ENCODE measurements at regions not wholly inside any gene's neighbourhood (a gene's known extent, or its start where the extent isn't known, plus 50 kb on each side); places are given as distances from the start of the nearest gene placed in this dataset.

DNA sequence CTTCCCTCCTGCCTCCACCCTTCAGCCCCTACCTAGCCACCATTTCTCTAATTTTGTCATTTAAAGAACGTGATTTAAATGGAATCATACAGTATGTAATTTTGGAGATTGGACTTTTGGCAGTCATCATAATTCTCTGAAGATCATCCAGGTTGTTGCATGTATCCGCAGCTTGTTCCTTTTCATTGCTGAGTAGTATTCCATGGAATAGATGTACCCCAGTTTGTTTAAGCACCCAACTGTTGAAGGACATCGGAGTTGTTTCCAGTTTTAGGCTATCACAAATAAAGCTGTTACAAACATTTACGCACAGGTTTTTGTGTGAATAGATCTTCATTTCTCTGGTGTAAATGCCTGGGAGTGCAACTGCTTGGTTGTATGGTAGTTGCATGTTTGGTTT lies 61.1 kb upstream of the PWP1 start:
- no peak for TF ChIP-seq EZH2 (IDR thresholded peaks at IDR 0.05; ENCODE audit: borderline replicate concordance)
- no peak for TF ChIP-seq CTCF (IDR thresholded peaks at IDR 0.05; ENCODE audit: poor library complexity)
- no peak for TF ChIP-seq EZH2phosphoT487 (IDR thresholded peaks at IDR 0.05; ENCODE audit: low read depth, severe bottlenecking, unreplicated experiment)
- H3K27ac ChIP-seq, result no peak overlapping the region
- no peak overlapping the region for H3K4me3 ChIP-seq
- 96% methylated on average over 4 of the region's 4 CpGs for WGBS (ENCODE audit: low lambda C conversion rate, missing lambda C conversion rate)
- no peaks in the 10 kb centered on the region for H3K36me3 ChIP-seq (replicated peaks; ENCODE audit: insufficient read depth, low read depth)
- no peaks in the 10 kb centered on the region for H3K9me2 ChIP-seq (replicated peaks; ENCODE audit: insufficient read depth)
- no peaks in the 10 kb centered on the region for H3K79me2 ChIP-seq
- no peaks in the 10 kb centered on the region for H3K4me1 ChIP-seq (ENCODE audit: insufficient read depth)
- no peak for DNase-seq (ENCODE audit: low spot score)
- no peak overlapping the region for H3K4me2 ChIP-seq
- H3K27me3 ChIP-seq, result no peaks in the 10 kb centered on the region
- no peak overlapping the region for H2AFZ ChIP-seq
- H4K20me1 ChIP-seq (ENCODE audit: insufficient read depth, poor library complexity, severe bottlenecking), result no peaks in the 10 kb centered on the region
- H3K9me3 ChIP-seq (ENCODE audit: low read depth), result no peaks in the 10 kb centered on the region

- no peaks in the 10 kb centered on the region for H3K9me2 ChIP-seq (replicated peaks; ENCODE audit: insufficient read depth)
- peaks cover 13% of the 10 kb centered on the region for H3K4me1 ChIP-seq (ENCODE audit: insufficient read depth)
- TF ChIP-seq EZH2phosphoT487 (IDR thresholded peaks at IDR 0.05; ENCODE audit: low read depth, severe bottlenecking, unreplicated experiment) (no peak), EZH2 (IDR thresholded peaks at IDR 0.05; ENCODE audit: borderline replicate concordance) (no peak)
- H3K4me2 ChIP-seq, result peak overlapping the region; percentile 54
- no peaks in the 10 kb centered on the region for H3K27me3 ChIP-seq
- H3K9me3 ChIP-seq (ENCODE audit: low read depth), result no peaks in the 10 kb centered on the region
- peak overlapping the region; percentile 84 for H3K27ac ChIP-seq
- DNase-seq (ENCODE audit: low spot score), result peak; percentile 30
- 27% methylated on average over 3 of the region's 3 CpGs for WGBS (ENCODE audit: low lambda C conversion rate, missing lambda C conversion rate)
- no peaks in the 10 kb centered on the region for H3K79me2 ChIP-seq
- H3K36me3 ChIP-seq (replicated peaks; ENCODE audit: insufficient read depth, low read depth), result no peaks in the 10 kb centered on the region
- H2AFZ ChIP-seq, result no peak overlapping the region
- H3K4me3 ChIP-seq, result no peak overlapping the region
- no peaks in the 10 kb centered on the region for H4K20me1 ChIP-seq (ENCODE audit: insufficient read depth, poor library complexity, severe bottlenecking)
These were observed 53.9 kb upstream of the PWP1 start for GRCh38 chr12:107631715-107632114.

DNA sequence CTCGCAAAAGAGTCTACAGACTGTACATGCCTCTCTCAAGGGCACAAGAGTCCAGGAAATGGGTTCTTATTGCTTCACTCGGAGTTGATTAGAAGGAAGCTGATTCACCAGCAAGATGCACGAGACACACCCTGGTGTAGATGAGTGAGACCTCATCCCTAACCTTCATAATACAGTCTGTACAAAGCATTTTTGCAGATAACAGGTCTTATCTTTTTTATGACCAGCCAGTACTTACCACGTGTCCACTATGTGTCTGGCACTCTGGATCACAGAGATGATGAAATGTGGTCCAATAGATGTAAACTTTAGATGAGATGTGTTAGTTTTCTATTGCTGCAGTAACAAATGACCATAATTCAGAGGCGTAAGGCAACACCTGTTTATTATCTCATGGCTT lies 53.4 kb upstream of the PWP1 start:
- H3K27me3 ChIP-seq, result no peaks in the 10 kb centered on the region
- peak overlapping the region; percentile 84 for H3K27ac ChIP-seq
- H3K36me3 ChIP-seq (replicated peaks; ENCODE audit: insufficient read depth, low read depth), result no peaks in the 10 kb centered on the region
- H3K9me3 ChIP-seq (ENCODE audit: low read depth), result no peaks in the 10 kb centered on the region
- H3K4me1 ChIP-seq (ENCODE audit: insufficient read depth), result peaks cover 13% of the 10 kb centered on the region
- no peak overlapping the region for H3K4me3 ChIP-seq
- H4K20me1 ChIP-seq (ENCODE audit: insufficient read depth, poor library complexity, severe bottlenecking), result no peaks in the 10 kb centered on the region
- TF ChIP-seq EZH2 (IDR thresholded peaks at IDR 0.05; ENCODE audit: borderline replicate concordance) (no peak), EZH2phosphoT487 (IDR thresholded peaks at IDR 0.05; ENCODE audit: low read depth, severe bottlenecking, unreplicated experiment) (no peak), CTCF (IDR thresholded peaks at IDR 0.05; ENCODE audit: poor library complexity) (no peak)
- WGBS (ENCODE audit: low lambda C conversion rate, missing lambda C conversion rate), result 56% methylated on average over 5 of the region's 5 CpGs
- no peak overlapping the region for H2AFZ ChIP-seq
- H3K4me2 ChIP-seq, result peak overlapping the region; percentile 54
- H3K79me2 ChIP-seq, result no peaks in the 10 kb centered on the region
- peak; percentile 55 for DNase-seq (ENCODE audit: low spot score)
- H3K9me2 ChIP-seq (replicated peaks; ENCODE audit: insufficient read depth), result no peaks in the 10 kb centered on the region

DNA sequence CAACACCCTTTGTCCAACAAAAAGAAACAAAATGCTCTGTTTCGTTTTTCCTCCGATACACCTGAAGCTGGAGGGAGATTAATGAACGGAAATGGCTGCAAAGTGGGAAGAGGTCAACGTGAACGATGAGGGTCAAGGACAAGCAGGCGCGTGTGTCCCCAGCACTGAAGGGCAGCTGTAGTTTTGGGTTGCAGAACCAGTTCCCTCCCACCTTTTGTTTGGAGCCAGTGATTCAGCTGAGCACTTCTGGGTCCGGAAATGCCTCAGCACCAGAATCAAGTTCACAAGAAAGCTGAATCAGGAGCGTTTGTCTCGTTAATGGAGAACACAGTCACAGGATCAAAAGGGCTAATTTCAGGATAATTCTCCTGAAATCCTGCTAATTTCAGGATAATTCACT lies 51.1 kb upstream of the PWP1 start:
- H2AFZ ChIP-seq, result no peak overlapping the region
- TF ChIP-seq CTCF (IDR thresholded peaks at IDR 0.05; ENCODE audit: poor library complexity) (no peak), EZH2phosphoT487 (IDR thresholded peaks at IDR 0.05; ENCODE audit: low read depth, severe bottlenecking, unreplicated experiment) (no peak), EZH2 (IDR thresholded peaks at IDR 0.05; ENCODE audit: borderline replicate concordance) (no peak)
- no peak overlapping the region for H3K4me2 ChIP-seq
- no peak overlapping the region for H3K27ac ChIP-seq
- H3K4me1 ChIP-seq (ENCODE audit: insufficient read depth), result peaks cover 13% of the 10 kb centered on the region
- H3K27me3 ChIP-seq, result peaks cover 8% of the 10 kb centered on the region
- no peaks in the 10 kb centered on the region for H3K36me3 ChIP-seq (replicated peaks; ENCODE audit: insufficient read depth, low read depth)
- H3K79me2 ChIP-seq, result no peaks in the 10 kb centered on the region
- no peaks in the 10 kb centered on the region for H3K9me2 ChIP-seq (replicated peaks; ENCODE audit: insufficient read depth)
- H3K9me3 ChIP-seq (ENCODE audit: low read depth), result no peaks in the 10 kb centered on the region
- no peaks in the 10 kb centered on the region for H4K20me1 ChIP-seq (ENCODE audit: insufficient read depth, poor library complexity, severe bottlenecking)
- no peak for DNase-seq (ENCODE audit: low spot score)
- 69% methylated on average over 10 of the region's 10 CpGs for WGBS (ENCODE audit: low lambda C conversion rate, missing lambda C conversion rate)
- H3K4me3 ChIP-seq, result no peak overlapping the region
